CD4-positive, alpha-beta T cell treated with Interleukin-10 for 1 hour (primary cell): ENCODE measurements at regions not wholly inside any gene's neighbourhood (a gene's known extent, or its start where the extent isn't known, plus 50 kb on each side); places are given as distances from the start of the nearest gene placed in this dataset.
"Not testable (repeated sequence)": the region's sequence is repeated elsewhere in the genome, so short reads cannot be mapped to it uniquely, and the experiment has no call there.

Source experiments
- DNase-seq: peaks from one replicate; pipeline ENCODE4 v3.0.0-alpha.2; 2020

DNA sequence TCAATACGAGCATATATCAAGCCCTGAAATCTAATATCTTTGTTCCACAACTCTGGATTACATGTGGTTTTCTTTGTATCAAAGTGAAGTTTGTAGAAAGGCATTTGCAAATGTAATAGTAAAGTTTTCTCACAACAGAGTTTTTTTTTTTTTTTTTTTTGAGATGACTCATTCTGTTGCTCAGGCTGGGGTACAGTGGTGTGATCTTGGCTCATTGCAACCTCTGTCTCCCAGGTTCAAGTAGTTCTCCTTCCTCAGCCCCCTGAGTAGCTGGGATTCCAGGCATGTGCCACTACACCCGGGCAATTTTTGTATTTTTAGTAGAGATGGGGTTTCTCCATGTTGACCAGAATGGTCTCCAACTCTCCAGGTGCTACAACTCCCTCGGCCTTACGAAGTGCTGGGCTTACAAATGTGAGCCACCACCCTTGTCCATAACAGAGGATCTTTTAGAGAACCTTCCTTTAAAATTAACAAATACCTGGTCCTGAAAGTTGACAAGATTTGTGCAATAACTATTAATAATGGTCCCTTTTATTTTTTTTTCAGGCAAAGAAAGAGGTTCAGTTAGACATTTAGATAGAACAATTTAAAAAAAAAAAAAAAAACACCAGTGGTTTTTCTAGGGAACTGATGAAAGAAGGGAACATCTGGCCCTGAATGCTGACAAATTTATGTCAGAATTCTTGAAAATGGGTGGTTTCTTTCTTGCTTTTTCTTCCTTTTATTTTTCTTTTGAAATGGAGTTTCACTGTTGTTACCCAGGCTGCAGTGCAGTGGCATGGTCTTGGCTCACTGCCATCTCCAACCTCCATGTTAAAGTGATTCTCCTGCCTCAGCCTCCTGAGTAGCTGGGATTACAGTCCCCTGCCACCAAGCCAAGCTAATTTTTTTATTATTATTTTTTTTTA is 278.5 kb downstream of the RPS4Y2 start:
- no peak for DNase-seq

GRCh38 chrY:21037398-21037797 is 281.5 kb downstream of the RPS4Y2 start:
- DNase-seq = not testable (repeated sequence)

GRCh38 chrY:21039811-21040210 is 283.9 kb downstream of the RPS4Y2 start:
- DNase-seq = no peak

GRCh38 chrY:21040711-21041110 is 284.8 kb downstream of the RPS4Y2 start:
- DNase-seq = not testable (repeated sequence)

- peak; percentile 20 for DNase-seq
Measured at GRCh38 chrY:21073079-21073478, 317.2 kb downstream of the RPS4Y2 start.

GRCh38 chrY:21073641-21074260 is 317.8 kb downstream of the RPS4Y2 start:
- DNase-seq = no peak

DNA sequence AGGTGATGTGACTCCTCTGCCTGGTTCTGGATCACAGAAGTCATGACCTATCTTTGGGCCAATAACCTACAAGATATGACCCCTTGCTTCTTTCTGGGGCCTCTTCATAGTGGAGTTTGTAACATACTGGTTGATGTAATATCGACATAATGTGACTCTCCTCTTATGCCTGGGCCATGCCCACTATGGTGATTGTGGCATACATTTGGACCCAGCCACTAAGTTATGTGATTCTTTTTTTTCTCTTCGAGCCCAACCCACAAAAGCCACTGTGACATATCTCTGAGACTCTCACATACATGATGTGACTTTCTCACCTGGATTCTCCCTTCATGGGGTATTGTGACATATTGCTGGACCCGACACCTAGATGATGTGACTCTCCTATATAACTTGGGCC is 319.8 kb downstream of the RPS4Y2 start:
- DNase-seq = no peak

DNA sequence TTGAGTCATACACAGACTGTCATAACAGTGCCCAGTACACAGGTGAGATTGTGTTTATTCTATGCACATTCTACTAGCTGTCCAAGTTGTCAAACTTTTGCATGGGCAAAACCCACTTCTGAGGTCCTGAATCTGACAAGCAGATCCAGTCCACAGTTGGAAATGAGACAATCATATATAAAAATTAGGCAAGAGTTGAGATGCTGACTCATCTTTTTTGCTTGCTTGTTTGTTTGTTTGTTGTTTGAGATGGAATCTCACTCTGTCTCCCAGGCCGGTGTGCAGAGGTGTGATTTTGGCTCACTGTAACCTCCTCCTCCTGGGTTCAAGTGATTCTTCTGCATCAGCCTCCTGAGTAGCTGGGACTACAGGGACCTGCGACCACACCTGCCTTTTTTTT is 323.8 kb downstream of the RPS4Y2 start:
- DNase-seq = no peak

GRCh38 chrY:21081640-21082611 is 326.0 kb downstream of the RPS4Y2 start:
- DNase-seq = no peak

GRCh38 chrY:21082639-21083038 is 326.7 kb downstream of the RPS4Y2 start:
- DNase-seq = no peak

DNA sequence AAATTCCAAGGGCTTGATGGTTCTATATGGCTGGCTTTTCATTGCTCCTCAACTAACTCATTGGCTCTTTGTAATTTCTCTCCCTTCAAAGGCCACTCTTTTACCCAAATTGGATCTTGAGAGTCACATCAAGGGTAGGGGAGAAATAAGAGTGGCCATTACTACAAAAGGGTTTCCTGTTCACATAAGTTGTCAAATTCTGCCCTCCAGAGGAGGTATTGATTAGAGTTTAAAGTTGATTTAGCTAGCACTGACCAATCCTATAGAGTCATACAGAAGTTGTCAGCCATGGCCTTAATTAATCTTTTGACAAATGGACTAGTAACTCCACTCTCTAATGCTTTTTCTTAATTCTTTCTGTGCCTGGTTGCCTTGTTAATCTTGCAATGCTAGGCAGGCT is 336.0 kb downstream of the RPS4Y2 start:
- peak; percentile 12 for DNase-seq

GRCh38 chrY:21102507-21102906 is 346.6 kb downstream of the RPS4Y2 start:
- DNase-seq = no peak

- no peak for DNase-seq
Measured at GRCh38 chrY:21103885-21104284, 348.0 kb downstream of the RPS4Y2 start.

- DNase-seq = no peak
Measured at GRCh38 chrY:21105529-21105928, 349.6 kb downstream of the RPS4Y2 start.

- no peak for DNase-seq
Measured at GRCh38 chrY:21111313-21111712, 355.4 kb downstream of the RPS4Y2 start.

GRCh38 chrY:21121065-21121464 is 365.2 kb downstream of the RPS4Y2 start:
- no peak for DNase-seq

- DNase-seq = no peak
Measured at GRCh38 chrY:21135591-21135990, 375.5 kb upstream of the RBMY1B start.

GRCh38 chrY:21138056-21138758 is 372.9 kb upstream of the RBMY1B start:
- no peak for DNase-seq

GRCh38 chrY:21146331-21146730 is 364.8 kb upstream of the RBMY1B start:
- no peak for DNase-seq

- DNase-seq = no peak
Measured at GRCh38 chrY:21149971-21150370, 361.2 kb upstream of the RBMY1B start.

GRCh38 chrY:21169821-21170220 is 341.3 kb upstream of the RBMY1B start:
- DNase-seq = no peak

DNA sequence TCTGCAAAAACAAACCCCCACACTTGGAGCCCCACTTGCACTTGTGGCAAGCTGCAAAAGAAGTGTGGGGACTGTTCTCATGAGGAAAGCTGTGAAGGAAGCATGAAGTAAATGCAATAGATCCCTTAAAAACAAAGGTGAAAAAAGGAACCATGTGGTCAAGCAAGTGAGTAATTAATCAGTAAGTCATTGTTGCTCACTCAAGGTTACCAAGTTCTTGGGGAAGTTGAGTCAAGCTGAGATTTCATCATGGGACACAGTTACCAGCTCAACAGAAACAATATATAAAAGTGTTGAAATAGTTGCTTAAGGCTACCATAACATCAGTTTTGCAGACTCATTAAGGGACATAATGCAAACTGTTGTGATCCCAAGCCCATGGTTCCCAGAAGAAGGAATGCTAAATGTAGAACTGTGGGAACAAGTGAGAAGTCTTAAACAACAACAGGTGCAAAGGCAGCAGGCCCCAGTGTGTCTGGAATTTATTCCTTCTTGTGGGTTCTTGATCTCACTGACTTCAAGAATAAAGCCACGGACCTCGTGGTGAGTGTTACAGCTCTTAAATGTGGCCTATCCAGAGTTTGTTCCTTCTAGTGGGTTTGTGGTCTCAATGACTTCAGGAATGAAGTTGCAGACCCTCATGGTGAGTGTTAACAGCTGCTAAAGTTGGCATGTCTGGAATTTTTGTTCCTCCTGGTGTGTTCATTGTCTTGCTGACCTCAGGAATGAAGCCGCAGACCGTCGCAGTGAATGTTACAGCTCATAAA is 336.3 kb upstream of the RBMY1B start:
- DNase-seq = no peak
